NCI-H345 treated with DMSO at 0.1 percent for 48 hours (cell line): ENCODE measurements at regions not wholly inside any gene's neighbourhood (a gene's known extent, or its start where the extent isn't known, plus 50 kb on each side); places are given as distances from the start of the nearest gene placed in this dataset.
"Not testable (repeated sequence)": the region's sequence is repeated elsewhere in the genome, so short reads cannot be mapped to it uniquely, and the experiment has no call there.

Source experiments
- DNase-seq: peaks from one replicate; lab custom pipeline; 2025; ENCODE audit not compliant: unreplicated experiment; lab: John Stamatoyannopoulos, UW

DNA sequence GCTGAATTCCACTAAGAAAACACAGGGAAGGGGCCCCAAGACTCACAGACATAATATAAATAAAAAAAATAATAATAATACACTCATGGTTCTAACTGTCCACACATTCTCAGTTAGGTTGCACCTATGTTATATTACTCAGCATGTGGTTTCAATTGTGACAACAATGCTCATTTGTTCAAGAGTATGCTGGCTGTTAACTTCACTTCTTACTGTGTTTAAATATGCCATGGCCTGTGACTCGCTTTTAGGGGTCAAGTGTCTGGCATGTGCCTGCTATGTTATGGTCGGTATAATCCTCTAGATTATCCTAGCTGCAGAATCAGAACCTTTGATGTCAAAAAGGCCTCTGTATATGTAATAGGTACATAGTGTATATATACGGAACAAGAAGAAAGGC, 324.8 kb upstream of the INTU start:
- no peak for DNase-seq

- no peak for DNase-seq
These were observed 323.2 kb upstream of the INTU start for GRCh38 chr4:127309369-127310102.

DNA sequence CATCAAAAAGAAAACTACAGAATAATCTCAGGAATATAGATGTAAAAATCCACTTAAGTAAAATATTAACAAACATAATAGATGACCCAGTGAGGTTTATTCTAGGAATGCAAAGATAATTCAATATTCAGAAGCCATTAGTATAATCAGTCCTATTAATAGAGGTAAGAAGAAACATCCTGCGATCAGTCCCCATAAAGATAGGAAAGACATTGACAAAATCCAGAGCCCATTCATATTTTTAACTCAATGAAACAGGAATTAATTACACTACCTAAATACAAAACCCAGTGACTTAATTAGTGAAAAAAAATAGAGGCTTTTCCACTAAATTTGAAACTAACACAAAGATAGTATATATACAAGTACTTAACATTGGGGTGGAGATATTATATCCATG, 321.4 kb upstream of the INTU start:
- no peak for DNase-seq

- no peak for DNase-seq
These were observed 320.8 kb upstream of the INTU start for GRCh38 chr4:127311924-127312323.

- no peak for DNase-seq
These were observed 319.0 kb upstream of the INTU start for GRCh38 chr4:127313767-127314166.

DNA sequence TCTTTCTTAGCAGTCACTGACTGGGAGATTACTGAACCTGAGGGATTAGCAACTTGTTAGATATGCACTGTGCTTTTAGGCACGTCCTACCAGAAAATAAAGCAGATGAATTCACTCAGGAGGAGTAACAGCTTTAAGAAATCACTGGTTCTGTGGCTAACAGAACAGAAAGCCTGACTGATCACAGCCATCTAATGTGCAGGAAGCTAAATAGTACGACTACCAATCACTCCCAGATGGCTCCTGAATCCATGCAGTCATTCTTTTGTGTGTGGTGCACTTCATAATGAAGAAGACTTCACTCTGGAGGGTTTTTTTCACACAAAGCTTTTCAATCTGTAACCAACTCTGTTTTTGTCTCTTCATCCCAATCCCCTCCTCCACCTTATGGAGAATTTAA, 305.3 kb upstream of the INTU start:
- no peak for DNase-seq

DNA sequence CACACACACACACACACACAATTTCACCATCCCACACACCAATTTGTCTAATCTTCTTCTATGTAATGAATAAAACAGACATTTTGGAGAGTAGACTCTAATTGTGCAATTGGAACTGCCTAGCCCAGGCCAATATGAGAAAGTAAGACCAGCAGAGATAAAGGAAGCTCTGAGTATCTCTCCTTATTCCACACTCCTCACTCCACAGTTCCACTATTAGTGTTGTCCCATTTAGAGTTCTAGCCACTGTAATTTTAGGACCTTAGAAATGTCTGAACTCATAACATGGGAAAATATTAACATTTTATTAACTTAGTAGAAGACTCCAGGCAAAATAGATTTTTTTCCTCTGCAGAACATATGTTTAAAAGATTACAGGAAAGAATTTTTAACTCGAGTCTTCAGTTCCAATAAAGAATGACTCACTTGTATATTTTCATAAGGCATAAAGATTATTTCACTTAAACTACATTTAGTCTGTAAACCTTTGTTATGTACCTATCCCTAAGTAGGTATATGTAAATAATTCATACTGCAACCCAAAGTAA, 297.6 kb upstream of the INTU start:
- DNase-seq, result no peak

GRCh38 chr4:127335732-127336131, 297.0 kb upstream of the INTU start:
- no peak for DNase-seq

DNA sequence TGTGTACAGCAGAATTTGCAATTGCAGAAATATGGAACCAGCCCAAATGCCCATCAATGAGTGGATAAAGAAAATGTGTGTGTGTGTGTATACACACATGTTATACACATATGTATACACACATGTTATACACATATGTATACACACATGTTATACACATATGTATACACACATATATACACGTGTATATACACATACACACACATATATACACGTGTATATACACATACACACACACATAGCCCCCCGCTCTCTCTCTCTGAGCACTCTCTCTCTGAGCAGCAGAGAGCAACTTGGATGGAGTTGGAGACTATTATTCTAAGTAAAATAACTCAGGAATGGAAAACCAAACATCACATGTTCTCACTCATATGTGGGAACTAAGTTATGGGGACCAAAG, 289.6 kb upstream of the INTU start:
- not testable (repeated sequence) for DNase-seq

DNA sequence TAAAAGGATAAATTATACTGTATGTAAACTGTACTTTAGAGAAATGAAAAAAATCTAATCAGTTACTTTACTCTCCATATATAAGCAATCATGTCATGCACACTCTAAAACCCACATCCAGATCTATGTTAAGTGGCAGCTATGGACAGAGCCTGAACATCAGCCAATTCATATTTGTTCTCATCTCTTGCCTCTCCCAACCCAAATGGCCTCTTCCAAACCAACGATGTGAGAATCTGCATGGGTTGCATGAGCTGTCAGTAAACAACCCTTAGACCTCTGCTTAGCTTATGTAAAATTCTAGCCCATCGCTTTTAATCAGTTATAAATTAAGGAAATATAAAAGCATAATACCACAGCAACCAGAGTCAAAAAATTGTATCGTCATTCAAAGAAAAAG, 288.7 kb upstream of the INTU start:
- DNase-seq, result no peak

GRCh38 chr4:127347936-127348335, 284.8 kb upstream of the INTU start:
- no peak for DNase-seq

DNA sequence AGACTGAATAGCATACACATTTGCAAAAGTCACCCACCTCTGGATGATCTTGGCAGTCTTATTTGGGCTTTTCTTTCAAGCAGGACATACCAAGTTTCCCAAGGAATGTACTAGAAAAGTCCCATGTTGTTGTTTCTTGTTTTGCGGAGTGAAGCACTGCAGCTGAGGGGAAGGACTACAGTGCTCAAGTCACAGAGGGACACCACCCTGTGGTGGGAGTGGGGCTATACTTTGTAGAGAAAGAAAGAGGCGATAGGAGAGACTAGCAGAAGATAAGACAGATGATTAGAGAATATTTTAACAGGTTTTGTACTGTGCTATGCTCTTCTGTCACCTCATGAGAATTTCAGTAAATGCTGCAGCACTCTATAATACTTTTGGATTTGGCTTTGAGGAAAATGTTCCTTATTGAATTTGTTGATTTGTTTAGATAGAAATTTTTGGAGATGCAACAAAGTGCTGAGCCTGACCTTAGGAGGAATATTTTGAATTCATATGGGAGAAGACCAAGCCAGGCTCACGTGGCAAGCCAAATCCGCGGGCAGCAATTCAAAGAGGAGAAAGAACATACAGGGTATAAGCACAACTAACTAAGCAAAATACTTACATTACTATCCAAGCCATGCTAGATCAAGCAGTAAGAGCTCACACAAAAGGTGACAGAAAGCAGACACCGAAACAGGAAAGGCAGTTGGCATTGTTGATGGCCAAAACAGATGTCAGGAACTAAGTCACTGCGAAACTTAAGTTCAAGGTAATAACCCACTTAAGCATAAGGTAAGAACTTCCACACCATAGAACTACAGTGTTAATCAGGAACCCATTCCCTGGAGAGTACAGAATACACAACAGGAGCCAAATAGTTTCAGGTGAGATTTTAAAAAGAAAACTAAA, 280.3 kb upstream of the INTU start:
- no peak for DNase-seq

GRCh38 chr4:127355743-127356142, 277.0 kb upstream of the INTU start:
- no peak for DNase-seq

- DNase-seq, result no peak
These were observed 275.0 kb upstream of the INTU start for GRCh38 chr4:127357765-127358164.

GRCh38 chr4:127362686-127363085, 270.1 kb upstream of the INTU start:
- no peak for DNase-seq

GRCh38 chr4:127364397-127364796, 268.4 kb upstream of the INTU start:
- no peak for DNase-seq

DNA sequence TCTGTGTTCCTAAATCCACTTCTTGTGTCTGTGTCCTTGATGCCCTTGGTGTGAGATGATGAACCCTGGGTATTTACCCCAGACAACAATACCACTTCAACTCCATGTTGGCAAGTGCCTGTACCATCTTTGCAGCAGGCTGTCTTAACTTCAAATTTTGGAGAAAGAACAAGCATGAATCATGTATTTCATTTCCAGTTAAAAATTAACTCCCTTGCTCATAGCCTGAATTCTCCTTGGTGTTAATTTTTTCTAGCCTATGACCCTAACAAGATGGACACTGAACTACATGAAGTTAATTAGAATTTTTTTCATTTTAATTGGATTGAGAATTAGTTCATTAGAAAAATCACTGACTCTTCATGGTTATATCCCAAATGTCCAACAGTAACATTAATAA, 267.8 kb upstream of the INTU start:
- DNase-seq, result no peak

GRCh38 chr4:127370604-127371003, 262.2 kb upstream of the INTU start:
- no peak for DNase-seq

- no peak for DNase-seq
These were observed 253.3 kb upstream of the INTU start for GRCh38 chr4:127379499-127379898.

GRCh38 chr4:127379948-127380347, 252.8 kb upstream of the INTU start:
- not testable (repeated sequence) for DNase-seq

DNA sequence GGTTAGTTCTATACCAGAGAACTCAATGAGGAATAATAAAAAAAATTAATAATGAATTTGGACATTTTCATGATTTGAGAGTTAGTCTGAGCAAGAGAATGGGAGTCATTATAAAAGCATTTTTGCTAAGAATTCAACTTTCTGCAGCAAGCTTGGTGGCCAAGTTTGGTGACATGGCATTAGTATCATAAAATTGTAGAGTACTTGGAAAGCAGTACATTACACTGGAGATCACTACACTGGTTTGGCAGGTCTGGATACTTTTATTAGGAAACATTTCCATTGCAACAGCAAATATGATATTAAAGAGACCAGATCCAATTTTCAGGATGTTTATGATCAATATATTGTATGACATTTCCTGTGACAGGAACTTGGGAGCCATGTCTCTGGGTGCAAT, 249.1 kb upstream of the INTU start:
- no peak for DNase-seq

- DNase-seq, result no peak
These were observed 238.2 kb upstream of the INTU start for GRCh38 chr4:127394516-127394915.
